Smooth muscle cell (in vitro differentiated cells): ENCODE measurements at regions not wholly inside any gene's neighbourhood (a gene's known extent, or its start where the extent isn't known, plus 50 kb on each side); places are given as distances from the start of the nearest gene placed in this dataset.

Source experiments
- DNase-seq: peaks from one replicate; lab custom pipeline; 2025; ENCODE audit not compliant: unreplicated experiment; lab: John Stamatoyannopoulos, UW
- H2AFZ ChIP-seq: fragments of 200-600 bp; sonication (generic); 2 replicates; pipeline ENCODE4 v1.6.0; 2016; ENCODE audit warnings: antibody characterized with exemption, low read depth, mild to moderate bottlenecking
- H3F3A ChIP-seq: fragments of 200-600 bp; sonication (generic); 2 replicates; pipeline ENCODE4 v1.6.0; 2017; ENCODE audit warnings: antibody characterized with exemption, low read depth
- H3K27ac ChIP-seq: fragments of 200-600 bp; sonication (generic); 2 replicates; pipeline ENCODE4 v1.5.1; 2016; ENCODE audit warnings: low read depth, mild to moderate bottlenecking
- H3K27me3 ChIP-seq: fragments of 200-600 bp; sonication (generic); 2 replicates; pipeline ENCODE4 v1.6.1; 2016; ENCODE audit warnings: low read depth, mild to moderate bottlenecking
- H3K36me3 ChIP-seq: fragments of 200-600 bp; sonication (generic); 2 replicates; pipeline ENCODE4 v1.5.1; 2016; ENCODE audit warnings: low read depth
- H3K4me1 ChIP-seq: fragments of 200-600 bp; sonication (generic); 2 replicates; pipeline ENCODE4 v1.5.1; 2016; ENCODE audit warnings: low read depth
- H3K4me2 ChIP-seq: fragments of 200-600 bp; sonication (generic); 2 replicates; pipeline ENCODE4 v1.6.0; 2016; ENCODE audit warnings: mild to moderate bottlenecking
- H3K4me3 ChIP-seq: fragments of 200-600 bp; sonication (generic); 2 replicates; pipeline ENCODE4 v1.5.1; 2016; ENCODE audit warnings: mild to moderate bottlenecking
- H3K79me2 ChIP-seq: fragments of 200-600 bp; sonication (generic); 2 replicates; pipeline ENCODE4 v1.6.0; 2016; ENCODE audit warnings: low read depth, mild to moderate bottlenecking
- H3K9ac ChIP-seq: fragments of 200-600 bp; sonication (generic); 2 replicates; pipeline ENCODE4 v1.6.0; 2016; ENCODE audit warnings: low read depth
- H3K9me3 ChIP-seq: fragments of 200-600 bp; sonication (generic); replicated peaks from 2 replicates; pipeline ENCODE4 v1.5.1; 2016; ENCODE audit warnings: low read depth
- H4K20me1 ChIP-seq: fragments of 200-600 bp; sonication (generic); 2 replicates; pipeline ENCODE4 v1.6.0; 2016; ENCODE audit warnings: low read depth
- CTCF ChIP-seq: fragments of 200-600 bp; sonication (generic); IDR thresholded peaks from 2 replicates; pipeline ENCODE4 v1.5.1; 2017; ENCODE audit warnings: borderline replicate concordance, mild to moderate bottlenecking, antibody characterized with exemption; ENCODE audit not compliant: insufficient read depth, poor library complexity, severe bottlenecking
- WGBS: methylation state at CpG from one replicate; pipeline ENCODE4 v1.1.7; 2016; ENCODE audit warnings: low lambda C conversion rate; 5-methylcytosine and 5-hydroxymethylcytosine counted together

GRCh38 chr14:104372390-104373054, 207.0 kb upstream of the C14orf180 start:
- Histone ChIP-seq H3K36me3 (no peaks in the 10 kb centered on the region), H3K27me3 (no peaks in the 10 kb centered on the region), H2AFZ (no peak overlapping the region), H3K4me2 (no peak overlapping the region), H3K9ac (no peak overlapping the region), H3K27ac (no peak overlapping the region), H3K4me3 (no peak overlapping the region), H3K79me2 (no peaks in the 10 kb centered on the region), H3F3A (no peaks in the 10 kb centered on the region), H4K20me1 (no peaks in the 10 kb centered on the region), H3K4me1 (no peaks in the 10 kb centered on the region), H3K9me3 (no peaks in the 10 kb centered on the region)
- DNase-seq = no peak
- WGBS = 91% methylated on average over 16 of the region's 16 CpGs
- no peak for TF ChIP-seq CTCF

DNA sequence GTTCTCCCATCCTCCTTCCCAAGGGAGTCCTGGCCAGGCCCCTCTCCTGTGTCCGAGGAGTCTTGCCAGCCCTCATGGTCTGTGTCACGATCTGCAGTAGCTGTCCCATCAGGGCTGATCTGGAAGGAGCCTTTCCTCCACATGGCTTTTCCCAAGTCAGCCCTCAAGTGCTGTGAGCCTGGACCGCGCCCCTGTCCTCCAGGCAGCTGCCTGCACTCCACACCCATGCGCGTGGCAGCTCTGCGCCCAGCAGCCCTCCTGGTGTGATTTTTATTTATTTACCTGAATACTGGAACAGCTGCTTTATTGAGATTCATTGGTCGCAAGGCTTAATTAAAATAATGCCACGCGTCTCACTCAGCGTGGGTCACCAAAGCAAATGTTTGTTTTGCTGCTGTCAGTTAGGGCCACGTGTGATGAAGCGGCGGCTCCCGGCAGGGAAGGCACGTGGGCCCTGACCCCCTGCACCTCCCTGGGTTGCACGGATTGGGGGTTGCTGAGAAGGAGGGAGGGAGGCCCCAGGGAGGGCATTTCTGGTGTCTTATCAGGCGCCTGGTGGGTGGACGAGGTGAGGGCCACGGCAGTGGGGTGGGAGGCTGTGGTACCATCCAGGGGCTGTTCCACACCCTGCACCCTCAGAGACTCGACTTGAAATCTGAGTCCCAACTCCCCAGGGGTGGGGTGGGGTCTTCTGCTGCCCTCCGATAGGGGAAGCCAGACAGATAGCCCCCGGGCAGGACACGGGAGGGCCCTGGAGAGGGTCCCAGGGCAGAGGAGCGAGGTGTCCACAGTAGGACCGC, 206.3 kb upstream of the C14orf180 start:
- no peaks in the 10 kb centered on the region for H3F3A ChIP-seq
- H3K4me3 ChIP-seq = no peak overlapping the region
- DNase-seq = no peak
- H4K20me1 ChIP-seq = no peaks in the 10 kb centered on the region
- TF ChIP-seq CTCF = no peak
- H3K9me3 ChIP-seq = no peaks in the 10 kb centered on the region
- no peak overlapping the region for H3K9ac ChIP-seq
- no peak overlapping the region for H2AFZ ChIP-seq
- WGBS = 92% methylated on average over 25 of the region's 26 CpGs
- no peak overlapping the region for H3K27ac ChIP-seq
- no peak overlapping the region for H3K4me2 ChIP-seq
- no peaks in the 10 kb centered on the region for H3K36me3 ChIP-seq
- H3K27me3 ChIP-seq = no peaks in the 10 kb centered on the region
- H3K4me1 ChIP-seq = no peaks in the 10 kb centered on the region
- no peaks in the 10 kb centered on the region for H3K79me2 ChIP-seq

DNA sequence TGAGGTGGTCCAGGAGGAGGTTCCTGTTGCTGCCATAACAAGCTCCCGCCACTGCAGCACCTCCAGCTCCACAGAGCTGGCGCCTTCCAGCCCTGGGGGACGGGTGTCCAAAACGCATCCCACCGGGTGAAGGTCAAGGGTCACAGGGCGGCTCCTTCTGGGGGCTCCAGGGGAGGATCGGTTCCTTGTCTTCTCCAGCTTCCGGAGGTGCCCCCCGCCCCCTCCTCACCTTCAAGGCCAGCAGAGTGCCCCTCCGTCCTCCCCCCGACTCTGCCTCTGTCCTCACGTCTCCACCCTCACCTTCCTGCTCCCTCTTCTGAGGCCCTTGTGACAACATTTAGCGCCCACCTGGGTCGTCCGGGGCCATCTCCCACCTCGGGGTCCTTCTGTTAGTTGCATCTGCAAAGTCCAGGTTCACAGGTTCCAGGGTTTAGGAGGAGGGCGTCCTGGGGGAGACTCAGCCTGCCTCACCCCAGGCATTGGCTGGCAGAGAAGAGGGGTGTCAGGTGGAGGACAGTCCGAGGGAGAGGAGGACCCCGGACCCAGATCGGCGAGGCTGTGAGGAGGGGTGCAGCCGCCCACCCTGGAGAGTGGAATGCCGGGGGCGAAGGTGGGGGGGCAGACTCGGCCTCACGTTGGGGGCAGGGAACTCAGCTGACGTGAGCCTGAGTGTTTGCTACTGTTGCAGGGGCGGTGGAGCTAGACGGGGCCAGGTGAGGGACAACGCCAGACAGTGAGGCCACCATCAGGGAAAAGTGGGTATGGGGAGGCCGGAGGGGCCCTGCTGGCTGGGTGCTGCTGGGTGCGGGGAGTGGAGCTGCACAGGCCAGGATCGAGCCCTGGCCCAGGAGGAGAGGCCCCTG, 205.5 kb upstream of the C14orf180 start:
- TF ChIP-seq CTCF = no peak
- WGBS = 93% methylated on average over 33 of the region's 33 CpGs
- H3K27me3 ChIP-seq = no peaks in the 10 kb centered on the region
- no peaks in the 10 kb centered on the region for H3K9me3 ChIP-seq
- H3K4me1 ChIP-seq = no peaks in the 10 kb centered on the region
- H3K36me3 ChIP-seq = no peaks in the 10 kb centered on the region
- no peak overlapping the region for H3K27ac ChIP-seq
- no peaks in the 10 kb centered on the region for H3F3A ChIP-seq
- no peak overlapping the region for H3K4me3 ChIP-seq
- H4K20me1 ChIP-seq = no peaks in the 10 kb centered on the region
- DNase-seq = no peak
- H3K4me2 ChIP-seq = no peak overlapping the region
- H3K9ac ChIP-seq = no peak overlapping the region
- no peaks in the 10 kb centered on the region for H3K79me2 ChIP-seq
- no peak overlapping the region for H2AFZ ChIP-seq
